Prostate gland (tissue), 2 donors: ENCODE measurements at regions not wholly inside any gene's neighbourhood (a gene's known extent, or its start where the extent isn't known, plus 50 kb on each side); places are given as distances from the start of the nearest gene placed in this dataset.

Source experiments
- CTCF ChIP-seq, 4 experiments: fragments of 200-600 bp in 2 of 4; fragments of 450-650 bp in 2 of 4; sonication (generic) in 2 of 4; IDR thresholded peaks; 1 replicate in 3 of 4; 2 replicates in 1 of 4; pipeline ENCODE4 v1.5.1; 2016 to 2019; ENCODE audit warnings: antibody characterized with exemption in 4 of 4, mild to moderate bottlenecking in 2 of 4, moderate library complexity in 2 of 4
- POLR2A ChIP-seq: fragments of 450-650 bp; IDR thresholded peaks from one replicate; pipeline ENCODE4 v1.6.1; 2016; ENCODE audit warnings: antibody characterized with exemption, mild to moderate bottlenecking
- POLR2AphosphoS5 ChIP-seq: sonication (generic); formaldehyde crosslinking; IDR thresholded peaks from one replicate; pipeline ENCODE4 v1.6.1; 2017; ENCODE audit warnings: antibody characterized with exemption

DNA sequence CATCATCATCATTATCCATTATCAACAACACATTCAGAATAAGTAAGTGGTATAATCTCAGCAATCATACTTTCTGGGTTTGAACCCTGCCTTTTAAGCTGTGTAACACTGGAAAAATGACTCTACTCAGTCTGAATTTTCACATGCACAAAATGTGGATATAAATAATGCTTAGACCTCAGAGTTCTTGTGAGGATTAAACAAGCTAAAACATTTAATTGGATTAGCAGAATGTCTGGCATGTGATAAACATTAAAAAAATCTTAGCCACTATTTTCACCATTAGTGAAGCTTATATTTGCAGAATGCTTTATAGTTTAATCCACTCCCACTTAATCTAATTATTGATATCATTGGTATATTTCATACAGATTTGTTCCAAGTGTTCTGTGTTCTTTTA is 412.3 kb downstream of the RFC3 start:
- TF ChIP-seq CTCF (IDR thresholded peaks at IDR 0.05) (no peak), POLR2AphosphoS5 (no peak), POLR2A (no peak)
